GM18868 (cell line): ENCODE measurements at regions not wholly inside any gene's neighbourhood (a gene's known extent, or its start where the extent isn't known, plus 50 kb on each side); places are given as distances from the start of the nearest gene placed in this dataset.

Experiments
- ATAC-seq: cut with Tn5 transposase; IDR thresholded peaks from one replicate; pipeline ENCODE4 v1.9.1; 2021; ENCODE audit warnings: mild to moderate bottlenecking, moderate library complexity; ENCODE audit not compliant: unreplicated experiment

- ATAC-seq: peak; percentile 38
These were observed 57.9 kb upstream of the HPF1 start for GRCh38 chr4:169815606-169816005.

GRCh38 chr4:169811476-169811875 is 53.7 kb upstream of the HPF1 start:
- ATAC-seq: no peak

GRCh38 chr4:169810325-169811323 is 52.9 kb upstream of the HPF1 start:
- ATAC-seq: peak; percentile 68

- ATAC-seq: no peak
These were observed 50.3 kb upstream of the HPF1 start for GRCh38 chr4:169807934-169808509.
